Panc1 (cell line): ENCODE measurements at regions not wholly inside any gene's neighbourhood (a gene's known extent, or its start where the extent isn't known, plus 50 kb on each side); places are given as distances from the start of the nearest gene placed in this dataset.

Source experiments
- ATAC-seq: fragments of 200-7000 bp; cut with Tn5 transposase; 2 replicates; pipeline ENCODE4 v1.9.1; 2020; ENCODE audit warnings: mild to moderate bottlenecking, moderate library complexity
- BruUV-seq: library from RNA; stranded (reverse); fragments of 400-500 nt; replicated peaks from 2 replicates; lab custom pipeline; 2021; lab: Mats Ljungman, UMichigan
- CTCF ChIA-PET: fragments of 300-600 bp; sonication (Branson Sonifier 250); formaldehyde crosslinking; loops from one replicate; lab custom pipeline; 2022; ENCODE audit warnings: antibody characterized with exemption; lab: Charles Lee
- POLR2A ChIA-PET: fragments of 300-600 bp; sonication (Branson Sonifier 250); formaldehyde crosslinking; loops from one replicate; lab custom pipeline; 2022; ENCODE audit warnings: antibody characterized with exemption; lab: Charles Lee
- DNase-seq: peaks from one replicate; pipeline ENCODE4 v3.0.0-alpha.2; 2010; ENCODE audit warnings: low read depth, low spot score
- H3K27ac ChIP-seq: 2 replicates; pipeline ENCODE4 v1.5.1; 2011; ENCODE audit warnings: mild to moderate bottlenecking, low read length, inconsistent platforms
- H3K27me3 ChIP-seq: fragments of 200-500 bp; sonication (Bioruptor generic); 2 replicates; pipeline ENCODE4 v1.6.0; 2014; ENCODE audit warnings: low read length, inconsistent platforms; ENCODE audit not compliant: control insufficient read depth, insufficient read depth
- H3K36me3 ChIP-seq: fragments of 200-500 bp; sonication (Bioruptor generic); 2 replicates; pipeline ENCODE4 v1.5.1; 2014; ENCODE audit warnings: inconsistent platforms, mild to moderate bottlenecking, low read length, moderate library complexity; ENCODE audit not compliant: control insufficient read depth, insufficient read depth
- H3K4me1 ChIP-seq: 2 replicates; pipeline ENCODE4 v1.5.1; 2011; ENCODE audit warnings: inconsistent platforms, mild to moderate bottlenecking, low read length, moderate library complexity; ENCODE audit not compliant: control insufficient read depth, insufficient read depth
- H3K4me3 ChIP-seq, 2 experiments: 2 replicates each; pipeline ENCODE4 v1.5.1; 2011 to 2012; ENCODE audit warnings: low read depth in 2 of 2, low read length in 2 of 2, mild to moderate bottlenecking in 2 of 2, inconsistent platforms in 1 of 2, moderate library complexity in 1 of 2
- H3K9me3 ChIP-seq: fragments of 200-500 bp; sonication (Bioruptor generic); 2 replicates; pipeline ENCODE4 v1.5.1; 2014; ENCODE audit warnings: low read depth, mild to moderate bottlenecking, inconsistent platforms, low read length, moderate library complexity; ENCODE audit not compliant: control insufficient read depth, insufficient read depth
- CTCF ChIP-seq: fragments of 450-650 bp; IDR thresholded peaks from 2 replicates; pipeline ENCODE4 v1.5.1; 2017; ENCODE audit warnings: mild to moderate bottlenecking
- POLR2AphosphoS5 ChIP-seq: IDR thresholded peaks from 2 replicates; pipeline ENCODE4 v1.6.1; 2012; ENCODE audit warnings: mild to moderate bottlenecking, low read depth, low read length, moderate library complexity
- REST ChIP-seq, 2 experiments: IDR thresholded peaks; 2 replicates each; pipeline ENCODE4 v1.6.1; 2011 to 2012; ENCODE audit warnings: low read depth in 2 of 2, control low read depth in 1 of 2, low read length in 1 of 2, mild to moderate bottlenecking in 1 of 2, moderate library complexity in 1 of 2; ENCODE audit not compliant: insufficient read depth in 1 of 2
- SIN3A ChIP-seq: IDR thresholded peaks from 2 replicates; pipeline ENCODE4 v1.6.1; 2012; ENCODE audit warnings: low read depth, mild to moderate bottlenecking, low read length, moderate library complexity, borderline replicate concordance; ENCODE audit not compliant: insufficient read depth
- TCF7L2 ChIP-seq: IDR thresholded peaks from 2 replicates; pipeline ENCODE4 v1.6.1; 2011; ENCODE audit warnings: mild to moderate bottlenecking, low read depth, low read length, inconsistent platforms
- in situ Hi-C: cut with HindIII; loops from 2 replicates; pipeline ENCODE4 v1.10.0; 2016; ENCODE audit warnings: low sequenced_read_pairs, low pct_unique_long_range_greater_than_20kb
- intact Hi-C: fragments of 100-400 bp; cut with micrococcal nuclease; formaldehyde crosslinking; loops from one replicate; pipeline ENCODE4 v1.10.0; 2022; ENCODE audit not compliant: unreplicated experiment

- DNase-seq (no peak), ATAC-seq (no peak)
- no peak overlapping the region for H3K27ac ChIP-seq
- intact Hi-C loops: no loop called here
- in situ Hi-C loops: no loop called here
- no TSS peak for BruUV-seq
- no peak overlapping the region for H3K4me3 ChIP-seq
- no peaks in the 10 kb centered on the region for H3K27me3 ChIP-seq
- no peak for TF ChIP-seq CTCF
- TF ChIP-seq POLR2AphosphoS5: no peak
- no peak for TF ChIP-seq SIN3A
- no peak for TF ChIP-seq REST (IDR thresholded peaks at IDR 0.05; ENCODE audit: insufficient read depth in 1 of 2, low read depth in 2 of 2, low read length in 1 of 2)
- no peak for TF ChIP-seq TCF7L2
- no peaks in the 10 kb centered on the region for H3K4me1 ChIP-seq
- CTCF ChIA-PET: no interaction called here
- H3K9me3 ChIP-seq: no peaks in the 10 kb centered on the region
- POLR2A ChIA-PET: no interaction called here
- H3K36me3 ChIP-seq: no peaks in the 10 kb centered on the region
Measured at GRCh38 chr2:5287558-5288334, 404.4 kb upstream of the SOX11 start.

- Histone ChIP-seq H3K27ac (no peak overlapping the region), H3K4me1 (no peaks in the 10 kb centered on the region), H3K9me3 (no peaks in the 10 kb centered on the region), H3K36me3 (no peaks in the 10 kb centered on the region), H3K4me3 (no peak overlapping the region), H3K27me3 (no peaks in the 10 kb centered on the region)
- ATAC-seq: no peak
- ChIA-PET POLR2A (no interaction called here), CTCF (interaction anchor here (0.5 kb wide), 1 partner anchor 368 kb away, joined by 5 read pairs; no protein-coding TSS in a partner anchor)
- no peak for DNase-seq
- BruUV-seq: no TSS peak
- TF ChIP-seq POLR2AphosphoS5 (no peak), CTCF (no peak), TCF7L2 (no peak), REST (IDR thresholded peaks at IDR 0.05; ENCODE audit: insufficient read depth in 1 of 2, low read depth in 2 of 2, low read length in 1 of 2) (no peak), SIN3A (no peak)
- intact Hi-C loops (no loop called here), in situ Hi-C loops (no loop called here)
Measured at GRCh38 chr2:5290900-5291546, 401.2 kb upstream of the SOX11 start.
